A673 (cell line): ENCODE measurements at regions not wholly inside any gene's neighbourhood (a gene's known extent, or its start where the extent isn't known, plus 50 kb on each side); places are given as distances from the start of the nearest gene placed in this dataset.

Source experiments
- BruUV-seq: library from RNA; stranded (reverse); fragments of 400-500 nt; replicated peaks from 2 replicates; lab custom pipeline; 2021; lab: Mats Ljungman, UMichigan
- CTCF ChIA-PET: fragments of 300-600 bp; sonication (Branson Sonifier 250); formaldehyde crosslinking; loops from one replicate; lab custom pipeline; 2022; ENCODE audit warnings: antibody characterized with exemption; lab: Charles Lee
- POLR2A ChIA-PET: fragments of 300-600 bp; sonication (Branson Sonifier 250); formaldehyde crosslinking; loops from one replicate; lab custom pipeline; 2022; ENCODE audit warnings: antibody characterized with exemption; ENCODE audit not compliant: low non-redundant PET; lab: Charles Lee
- DNase-seq: peaks from one replicate; pipeline ENCODE4 v3.0.0-alpha.2; 2015; ENCODE audit warnings: low spot score
- H3K27ac ChIP-seq: fragments of 200-600 bp; sonication (generic); 2 replicates; pipeline ENCODE4 v1.5.1; 2016; ENCODE audit warnings: mixed run types, low read depth, mild to moderate bottlenecking, mixed read lengths, antibody characterized with exemption, low read length; ENCODE audit not compliant: poor library complexity, severe bottlenecking
- H3K27me3 ChIP-seq: fragments of 200-600 bp; sonication (generic); replicated peaks from 2 replicates; pipeline ENCODE4 v1.6.1; 2017; ENCODE audit warnings: mixed run types, low read depth, mild to moderate bottlenecking, mixed read lengths, antibody characterized with exemption, low read length; ENCODE audit not compliant: insufficient read depth, poor library complexity
- H3K36me3 ChIP-seq: fragments of 200-600 bp; sonication (generic); 2 replicates; pipeline ENCODE4 v1.6.1; 2016; ENCODE audit warnings: mixed run types, mild to moderate bottlenecking, mixed read lengths, antibody characterized with exemption, low read length; ENCODE audit not compliant: insufficient read depth, poor library complexity, severe bottlenecking
- H3K4me1 ChIP-seq: fragments of 200-600 bp; sonication (generic); 2 replicates; pipeline ENCODE4 v1.6.1; 2017; ENCODE audit warnings: mixed run types, mild to moderate bottlenecking, mixed read lengths, antibody characterized with exemption, low read length; ENCODE audit not compliant: insufficient read depth, poor library complexity, severe bottlenecking
- H3K4me3 ChIP-seq: fragments of 200-600 bp; sonication (generic); 2 replicates; pipeline ENCODE4 v1.5.1; 2016; ENCODE audit warnings: low read depth, mixed run types, mild to moderate bottlenecking, mixed read lengths, low read length; ENCODE audit not compliant: poor library complexity, severe bottlenecking
- H3K9me3 ChIP-seq: fragments of 200-600 bp; sonication (generic); 2 replicates; pipeline ENCODE4 v1.6.1; 2016; ENCODE audit warnings: mixed run types, low read depth, mild to moderate bottlenecking, mixed read lengths, antibody characterized with exemption, low read length; ENCODE audit not compliant: poor library complexity, severe bottlenecking
- EZH2 ChIP-seq: fragments of 200-600 bp; sonication (generic); IDR thresholded peaks from 2 replicates; pipeline ENCODE4 v1.6.1; 2017; ENCODE audit warnings: borderline replicate concordance, low read depth, mild to moderate bottlenecking, mixed read lengths, antibody characterized with exemption, low read length; ENCODE audit not compliant: poor library complexity, severe bottlenecking
- intact Hi-C: fragments of 100-400 bp; cut with micrococcal nuclease; formaldehyde crosslinking; loops from one replicate; pipeline ENCODE4 v1.10.0; 2022; ENCODE audit not compliant: unreplicated experiment
- TF ChIP-seq, protein P1 (sequence below): fragments of 300-800, 200-600 bp; sonication (generic); conservative IDR thresholded peaks from 2 replicates; pipeline ENCODE4 v1.5.1; 2017; ENCODE audit warnings: low read depth, mild to moderate bottlenecking, antibody characterized with exemption, low read length, moderate library complexity, mixed read lengths

DNA sequence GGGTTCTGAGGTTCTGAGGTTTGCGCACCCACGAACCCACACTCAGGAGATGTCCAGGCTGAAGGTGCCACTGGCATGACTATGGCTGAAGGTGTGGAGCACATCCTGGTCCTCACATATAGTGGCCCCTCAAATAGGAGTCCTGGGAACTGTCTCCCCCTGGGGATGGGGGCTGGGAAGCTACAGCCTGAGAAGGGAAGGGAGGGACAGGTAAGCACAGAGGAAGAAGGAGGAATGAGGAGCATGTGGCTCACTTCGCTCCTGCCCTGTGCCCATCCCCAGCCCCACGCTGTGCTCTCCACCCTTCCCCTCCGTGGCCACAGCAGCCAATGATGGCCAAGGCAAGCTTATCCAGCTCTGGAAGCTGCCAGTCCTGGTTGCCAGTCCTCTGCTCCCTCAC is 123.9 kb upstream of the LHX1 start:
- H3K27me3 ChIP-seq: peaks cover 13% of the 10 kb centered on the region
- H3K4me1 ChIP-seq: no peaks in the 10 kb centered on the region
- ChIA-PET CTCF (no interaction called here), POLR2A (no interaction called here)
- H3K27ac ChIP-seq: no peak overlapping the region
- H3K9me3 ChIP-seq: no peaks in the 10 kb centered on the region
- TF ChIP-seq, protein P1, sequence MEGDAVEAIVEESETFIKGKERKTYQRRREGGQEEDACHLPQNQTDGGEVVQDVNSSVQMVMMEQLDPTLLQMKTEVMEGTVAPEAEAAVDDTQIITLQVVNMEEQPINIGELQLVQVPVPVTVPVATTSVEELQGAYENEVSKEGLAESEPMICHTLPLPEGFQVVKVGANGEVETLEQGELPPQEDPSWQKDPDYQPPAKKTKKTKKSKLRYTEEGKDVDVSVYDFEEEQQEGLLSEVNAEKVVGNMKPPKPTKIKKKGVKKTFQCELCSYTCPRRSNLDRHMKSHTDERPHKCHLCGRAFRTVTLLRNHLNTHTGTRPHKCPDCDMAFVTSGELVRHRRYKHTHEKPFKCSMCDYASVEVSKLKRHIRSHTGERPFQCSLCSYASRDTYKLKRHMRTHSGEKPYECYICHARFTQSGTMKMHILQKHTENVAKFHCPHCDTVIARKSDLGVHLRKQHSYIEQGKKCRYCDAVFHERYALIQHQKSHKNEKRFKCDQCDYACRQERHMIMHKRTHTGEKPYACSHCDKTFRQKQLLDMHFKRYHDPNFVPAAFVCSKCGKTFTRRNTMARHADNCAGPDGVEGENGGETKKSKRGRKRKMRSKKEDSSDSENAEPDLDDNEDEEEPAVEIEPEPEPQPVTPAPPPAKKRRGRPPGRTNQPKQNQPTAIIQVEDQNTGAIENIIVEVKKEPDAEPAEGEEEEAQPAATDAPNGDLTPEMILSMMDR: no peak
- no peak for TF ChIP-seq EZH2
- intact Hi-C loops: no loop called here
- no peak overlapping the region for H3K4me3 ChIP-seq
- BruUV-seq: no TSS peak
- no peaks in the 10 kb centered on the region for H3K36me3 ChIP-seq
- no peak for DNase-seq

DNA sequence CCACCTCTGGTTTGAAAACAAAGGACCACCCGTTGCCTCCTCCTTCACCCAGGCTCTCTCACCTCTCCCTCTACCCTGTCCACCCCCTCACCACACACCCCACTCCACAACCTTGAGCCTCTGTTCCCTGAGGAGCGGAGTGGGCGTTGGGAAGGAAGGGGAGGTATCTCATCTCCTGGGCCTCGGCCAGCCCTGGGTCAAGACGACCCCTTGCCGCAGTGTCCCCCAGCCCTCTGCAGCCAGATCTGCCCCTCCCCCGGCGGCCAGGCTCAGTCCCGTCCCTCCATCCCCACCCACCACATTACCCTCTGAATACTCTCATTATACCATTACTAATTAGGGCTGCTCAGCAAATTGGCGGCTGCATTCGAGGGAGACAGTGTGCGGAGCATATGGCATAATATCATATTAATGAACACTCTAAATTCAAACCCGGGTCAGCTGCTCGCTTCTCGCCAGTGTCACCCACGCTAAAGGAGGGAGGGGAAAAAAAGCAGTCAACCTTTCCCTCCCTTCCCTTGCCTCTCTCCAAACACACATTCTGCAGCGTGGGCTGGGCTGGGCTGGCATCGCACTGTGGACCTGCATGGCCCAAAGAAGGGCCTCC is 123.2 kb upstream of the LHX1 start:
- intact Hi-C loops: no loop called here
- Histone ChIP-seq H3K4me3 (no peak overlapping the region), H3K9me3 (no peaks in the 10 kb centered on the region), H3K27me3 (peaks cover 6% of the 10 kb centered on the region), H3K27ac (no peak overlapping the region), H3K4me1 (no peaks in the 10 kb centered on the region), H3K36me3 (no peaks in the 10 kb centered on the region)
- ChIA-PET POLR2A (no interaction called here), CTCF (no interaction called here)
- no TSS peak for BruUV-seq
- TF ChIP-seq, protein P1: no peak
- no peak for DNase-seq

DNA sequence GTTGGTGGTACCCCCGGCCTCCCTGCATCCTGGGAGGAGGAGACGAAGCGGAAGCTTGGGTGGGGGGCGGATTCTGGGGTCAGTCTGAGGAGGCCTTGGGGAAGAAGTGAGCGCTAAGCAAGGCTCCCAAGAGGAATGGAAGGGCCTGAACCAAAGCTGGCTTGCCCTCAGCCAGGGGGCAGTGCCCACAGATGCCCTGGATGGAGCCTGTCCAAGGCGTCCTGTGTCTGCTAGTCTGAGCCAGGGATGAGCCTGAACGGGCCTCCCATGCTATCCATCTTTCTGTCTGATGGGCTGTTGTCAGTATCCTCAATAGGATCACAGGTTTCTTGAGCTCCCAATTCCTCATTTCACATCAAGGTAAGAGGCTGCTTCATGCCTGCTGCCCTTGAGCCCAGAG is 122.3 kb upstream of the LHX1 start:
- BruUV-seq: no TSS peak
- TF ChIP-seq EZH2: no peak
- TF ChIP-seq, protein P1: no peak
- CTCF ChIA-PET: no interaction called here
- H3K4me1 ChIP-seq: no peaks in the 10 kb centered on the region
- intact Hi-C loops: no loop called here
- H3K4me3 ChIP-seq: no peak overlapping the region
- POLR2A ChIA-PET: no interaction called here
- H3K27ac ChIP-seq: no peak overlapping the region
- H3K9me3 ChIP-seq: no peaks in the 10 kb centered on the region
- H3K27me3 ChIP-seq: no peaks in the 10 kb centered on the region
- no peaks in the 10 kb centered on the region for H3K36me3 ChIP-seq
- DNase-seq: no peak
